Liver (tissue), 8 donors: ENCODE measurements at regions not wholly inside any gene's neighbourhood (a gene's known extent, or its start where the extent isn't known, plus 50 kb on each side); places are given as distances from the start of the nearest gene placed in this dataset.

ENCODE experiments used
- DNase-seq: peaks from one replicate; pipeline ENCODE4 v3.0.0-alpha.2; 2017; ENCODE audit warnings: low spot score
- H3K27ac ChIP-seq, 2 donors: one replicate each; pipeline ENCODE4 v1.7.0; 2013; ENCODE audit warnings: inconsistent platforms in 2 of 2, low read length in 2 of 2, control low read depth in 1 of 2, low read depth in 1 of 2, mild to moderate bottlenecking in 1 of 2
- H3K27me3 ChIP-seq, 4 donors: one replicate each; pipeline versions ENCODE4 v1.6.1 to v1.7.0; 2013; ENCODE audit warnings: low read length in 3 of 4, inconsistent platforms in 1 of 4, mild to moderate bottlenecking in 1 of 4, moderate library complexity in 1 of 4; ENCODE audit not compliant: control insufficient read depth in 4 of 4, insufficient read depth in 4 of 4
- H3K36me3 ChIP-seq, 4 donors: one replicate each; pipeline versions ENCODE4 v1.6.1 to v1.7.0; 2013; ENCODE audit warnings: low read length in 3 of 4, mild to moderate bottlenecking in 3 of 4, low read depth in 1 of 4, moderate library complexity in 1 of 4; ENCODE audit not compliant: control insufficient read depth in 4 of 4, insufficient read depth in 3 of 4
- H3K4me1 ChIP-seq, 4 donors: one replicate each; pipeline versions ENCODE4 v1.6.1 to v1.7.0; 2013; ENCODE audit warnings: low read length in 3 of 4, mild to moderate bottlenecking in 3 of 4, moderate library complexity in 1 of 4; ENCODE audit not compliant: control insufficient read depth in 4 of 4, insufficient read depth in 4 of 4
- H3K4me3 ChIP-seq, 3 donors: one replicate each; pipeline versions ENCODE4 v1.6.1 to v1.7.0; 2013; ENCODE audit warnings: low read length in 3 of 3, control low read depth in 1 of 3, low read depth in 1 of 3, mild to moderate bottlenecking in 1 of 3
- H3K9ac ChIP-seq, 2 donors: one replicate each; pipeline ENCODE4 v1.7.0; 2013; ENCODE audit warnings: low read length in 2 of 2, mild to moderate bottlenecking in 2 of 2, moderate library complexity in 2 of 2, control low read depth in 1 of 2, low read depth in 1 of 2
- H3K9me3 ChIP-seq, 4 donors: one replicate each; pipeline versions ENCODE4 v1.6.1 to v1.7.0; 2013; ENCODE audit warnings: low read length in 3 of 4; ENCODE audit not compliant: control insufficient read depth in 4 of 4
- EGR1 ChIP-seq, 2 donors: IDR thresholded peaks; 2 replicates each; pipeline ENCODE4 v1.6.1; 2016 to 2018; ENCODE audit warnings: antibody characterized with exemption in 2 of 2, low read depth in 2 of 2
- FOXA1 ChIP-seq: IDR thresholded peaks from 2 replicates; pipeline ENCODE4 v1.6.1; 2016; ENCODE audit warnings: antibody characterized with exemption
- FOXA2 ChIP-seq: IDR thresholded peaks from 2 replicates; pipeline ENCODE4 v1.6.1; 2016; ENCODE audit warnings: antibody characterized with exemption
- GABPA ChIP-seq, 2 donors: IDR thresholded peaks in 1 of 2; conservative IDR thresholded peaks in 1 of 2; 2 replicates each; pipeline ENCODE4 v1.6.1; 2016; ENCODE audit warnings: antibody characterized with exemption in 2 of 2, mild to moderate bottlenecking in 1 of 2, moderate library complexity in 1 of 2
- HNF4G ChIP-seq: IDR thresholded peaks from 2 replicates; pipeline ENCODE4 v1.6.1; 2016; ENCODE audit warnings: antibody characterized with exemption
- JUND ChIP-seq, 2 donors: IDR thresholded peaks; 2 replicates each; pipeline ENCODE4 v1.6.1; 2016; ENCODE audit warnings: antibody characterized with exemption in 2 of 2
- NR2F2 ChIP-seq: IDR thresholded peaks from 2 replicates; pipeline ENCODE4 v1.6.1; 2016; ENCODE audit warnings: antibody characterized with exemption
- RAD21 ChIP-seq, 2 donors: IDR thresholded peaks; 2 replicates each; pipeline ENCODE4 v1.6.1; 2016; ENCODE audit warnings: antibody characterized with exemption in 2 of 2, mild to moderate bottlenecking in 2 of 2
- RXRA ChIP-seq, 2 donors: IDR thresholded peaks; 2 replicates each; pipeline ENCODE4 v1.6.1; 2017 to 2018; ENCODE audit warnings: antibody characterized with exemption in 2 of 2, mild to moderate bottlenecking in 1 of 2
- SP1 ChIP-seq: IDR thresholded peaks from 2 replicates; pipeline ENCODE4 v1.6.1; 2018; ENCODE audit warnings: antibody characterized with exemption, mild to moderate bottlenecking
- TAF1 ChIP-seq: conservative IDR thresholded peaks from 2 replicates; pipeline ENCODE4 v1.6.1; 2016; ENCODE audit warnings: antibody characterized with exemption, mild to moderate bottlenecking
- YY1 ChIP-seq: IDR thresholded peaks from 2 replicates; pipeline ENCODE4 v1.6.1; 2016; ENCODE audit warnings: antibody characterized with exemption, mild to moderate bottlenecking
- WGBS: extraction: QIAGEN DNeasy Blood & Tissue Kit; methylation state at CpG from one replicate; pipeline ENCODE4 v1.1.7; 2013; 5-methylcytosine and 5-hydroxymethylcytosine counted together
- TF ChIP-seq, protein P1 (sequence below): fragments of 150-350 bp; IDR thresholded peaks from 2 replicates; pipeline ENCODE4 v1.5.1; 2017; ENCODE audit warnings: improper control_type of control experiment, low read depth, low read length; ENCODE audit not compliant: missing input control
- TF ChIP-seq, protein P2 (sequence below): IDR thresholded peaks from 2 replicates; pipeline ENCODE4 v1.6.1; 2016; ENCODE audit warnings: antibody characterized with exemption
- TF ChIP-seq, protein P3 (sequence below): IDR thresholded peaks from 2 replicates; pipeline ENCODE4 v1.6.1; 2016; ENCODE audit warnings: antibody characterized with exemption, mild to moderate bottlenecking
- TF ChIP-seq, protein P4 (sequence below): IDR thresholded peaks from 2 replicates; pipeline ENCODE4 v1.6.1; 2016; ENCODE audit warnings: antibody characterized with exemption
- TF ChIP-seq, protein P5 (sequence below): IDR thresholded peaks from 2 replicates; pipeline ENCODE4 v1.6.1; 2016; ENCODE audit warnings: antibody characterized with exemption
- donor health status: healthy.
- donor health status: healthy.
- donor health status: healthy.
- donor health status: healthy.
- donor health status: healthy.

DNA sequence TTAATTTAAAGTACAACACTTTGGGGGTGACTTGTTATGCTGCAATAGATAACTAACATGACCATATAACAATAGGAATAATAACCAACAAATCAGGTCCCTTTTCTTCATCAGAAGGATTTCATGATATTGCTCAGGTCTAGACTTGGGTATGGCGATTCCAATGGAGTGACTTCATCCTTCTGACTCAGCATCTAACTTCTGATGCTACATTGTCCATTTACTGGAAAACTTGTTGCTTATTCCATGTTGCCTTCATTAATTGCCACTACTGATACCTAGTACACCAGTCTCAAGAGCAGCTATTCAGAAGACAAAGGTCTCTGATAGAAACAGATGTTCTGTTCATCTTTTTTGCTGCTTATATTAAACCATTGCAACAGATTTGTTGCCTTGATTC, 324.3 kb downstream of the TGFB2 start:
- Histone ChIP-seq H3K9ac (no peak overlapping the region), H3K4me1 (no peaks in the 10 kb centered on the region), H3K27ac (no peak overlapping the region), H3K4me3 (no peak overlapping the region), H3K9me3 (no peaks in the 10 kb centered on the region), H3K27me3 (no peaks in the 10 kb centered on the region), H3K36me3 (no peaks in the 10 kb centered on the region)
- DNase-seq, result no peak
- TF ChIP-seq, protein P1, sequence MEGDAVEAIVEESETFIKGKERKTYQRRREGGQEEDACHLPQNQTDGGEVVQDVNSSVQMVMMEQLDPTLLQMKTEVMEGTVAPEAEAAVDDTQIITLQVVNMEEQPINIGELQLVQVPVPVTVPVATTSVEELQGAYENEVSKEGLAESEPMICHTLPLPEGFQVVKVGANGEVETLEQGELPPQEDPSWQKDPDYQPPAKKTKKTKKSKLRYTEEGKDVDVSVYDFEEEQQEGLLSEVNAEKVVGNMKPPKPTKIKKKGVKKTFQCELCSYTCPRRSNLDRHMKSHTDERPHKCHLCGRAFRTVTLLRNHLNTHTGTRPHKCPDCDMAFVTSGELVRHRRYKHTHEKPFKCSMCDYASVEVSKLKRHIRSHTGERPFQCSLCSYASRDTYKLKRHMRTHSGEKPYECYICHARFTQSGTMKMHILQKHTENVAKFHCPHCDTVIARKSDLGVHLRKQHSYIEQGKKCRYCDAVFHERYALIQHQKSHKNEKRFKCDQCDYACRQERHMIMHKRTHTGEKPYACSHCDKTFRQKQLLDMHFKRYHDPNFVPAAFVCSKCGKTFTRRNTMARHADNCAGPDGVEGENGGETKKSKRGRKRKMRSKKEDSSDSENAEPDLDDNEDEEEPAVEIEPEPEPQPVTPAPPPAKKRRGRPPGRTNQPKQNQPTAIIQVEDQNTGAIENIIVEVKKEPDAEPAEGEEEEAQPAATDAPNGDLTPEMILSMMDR, result no peak
- TF ChIP-seq GABPA (IDR thresholded peaks at IDR 0.05 in 1 of 2, conservative IDR thresholded peaks at IDR 0.05 in 1 of 2), result no peak
- no peak for TF ChIP-seq FOXA1
- TF ChIP-seq EGR1 (IDR thresholded peaks at IDR 0.05; ENCODE audit: low read depth in 2 of 2), result no peak
- no peak for TF ChIP-seq YY1
- no peak for TF ChIP-seq SP1
- no peak for TF ChIP-seq RXRA (IDR thresholded peaks at IDR 0.05)
- TF ChIP-seq, protein P2, sequence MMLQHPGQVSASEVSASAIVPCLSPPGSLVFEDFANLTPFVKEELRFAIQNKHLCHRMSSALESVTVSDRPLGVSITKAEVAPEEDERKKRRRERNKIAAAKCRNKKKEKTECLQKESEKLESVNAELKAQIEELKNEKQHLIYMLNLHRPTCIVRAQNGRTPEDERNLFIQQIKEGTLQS, result no peak
- WGBS, result 98% methylated on average over 1 of the region's 1 CpG

DNA sequence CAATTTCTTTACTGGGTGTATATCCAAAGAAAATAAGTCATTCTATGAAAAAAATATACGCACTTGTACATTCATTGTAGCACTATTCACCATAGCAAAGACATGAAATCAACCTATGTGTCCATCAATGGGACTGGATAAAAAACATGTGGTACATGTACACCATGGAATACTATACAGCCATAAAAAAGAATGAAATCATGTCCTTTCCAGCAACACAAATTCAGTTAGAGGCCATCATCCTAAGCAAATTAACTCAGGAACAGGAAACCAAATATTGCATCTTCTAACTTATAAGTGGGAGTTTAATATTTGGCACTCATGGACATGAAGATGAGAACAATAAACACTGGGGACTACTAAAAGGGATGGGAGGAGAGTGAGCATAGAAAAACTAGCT, 325.7 kb downstream of the TGFB2 start:
- TF ChIP-seq, protein P3, sequence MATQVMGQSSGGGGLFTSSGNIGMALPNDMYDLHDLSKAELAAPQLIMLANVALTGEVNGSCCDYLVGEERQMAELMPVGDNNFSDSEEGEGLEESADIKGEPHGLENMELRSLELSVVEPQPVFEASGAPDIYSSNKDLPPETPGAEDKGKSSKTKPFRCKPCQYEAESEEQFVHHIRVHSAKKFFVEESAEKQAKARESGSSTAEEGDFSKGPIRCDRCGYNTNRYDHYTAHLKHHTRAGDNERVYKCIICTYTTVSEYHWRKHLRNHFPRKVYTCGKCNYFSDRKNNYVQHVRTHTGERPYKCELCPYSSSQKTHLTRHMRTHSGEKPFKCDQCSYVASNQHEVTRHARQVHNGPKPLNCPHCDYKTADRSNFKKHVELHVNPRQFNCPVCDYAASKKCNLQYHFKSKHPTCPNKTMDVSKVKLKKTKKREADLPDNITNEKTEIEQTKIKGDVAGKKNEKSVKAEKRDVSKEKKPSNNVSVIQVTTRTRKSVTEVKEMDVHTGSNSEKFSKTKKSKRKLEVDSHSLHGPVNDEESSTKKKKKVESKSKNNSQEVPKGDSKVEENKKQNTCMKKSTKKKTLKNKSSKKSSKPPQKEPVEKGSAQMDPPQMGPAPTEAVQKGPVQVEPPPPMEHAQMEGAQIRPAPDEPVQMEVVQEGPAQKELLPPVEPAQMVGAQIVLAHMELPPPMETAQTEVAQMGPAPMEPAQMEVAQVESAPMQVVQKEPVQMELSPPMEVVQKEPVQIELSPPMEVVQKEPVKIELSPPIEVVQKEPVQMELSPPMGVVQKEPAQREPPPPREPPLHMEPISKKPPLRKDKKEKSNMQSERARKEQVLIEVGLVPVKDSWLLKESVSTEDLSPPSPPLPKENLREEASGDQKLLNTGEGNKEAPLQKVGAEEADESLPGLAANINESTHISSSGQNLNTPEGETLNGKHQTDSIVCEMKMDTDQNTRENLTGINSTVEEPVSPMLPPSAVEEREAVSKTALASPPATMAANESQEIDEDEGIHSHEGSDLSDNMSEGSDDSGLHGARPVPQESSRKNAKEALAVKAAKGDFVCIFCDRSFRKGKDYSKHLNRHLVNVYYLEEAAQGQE, result no peak
- TF ChIP-seq SP1 (no peak), FOXA1 (no peak), JUND (IDR thresholded peaks at IDR 0.05) (no peak), YY1 (no peak), RXRA (IDR thresholded peaks at IDR 0.05) (no peak), RAD21 (IDR thresholded peaks at IDR 0.05) (no peak), HNF4G (no peak), TAF1 (no peak), FOXA2 (no peak), NR2F2 (no peak), EGR1 (IDR thresholded peaks at IDR 0.05; ENCODE audit: low read depth in 2 of 2) (no peak)
- TF ChIP-seq, protein P4, sequence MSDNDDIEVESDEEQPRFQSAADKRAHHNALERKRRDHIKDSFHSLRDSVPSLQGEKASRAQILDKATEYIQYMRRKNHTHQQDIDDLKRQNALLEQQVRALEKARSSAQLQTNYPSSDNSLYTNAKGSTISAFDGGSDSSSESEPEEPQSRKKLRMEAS, result no peak
- TF ChIP-seq, protein P5, sequence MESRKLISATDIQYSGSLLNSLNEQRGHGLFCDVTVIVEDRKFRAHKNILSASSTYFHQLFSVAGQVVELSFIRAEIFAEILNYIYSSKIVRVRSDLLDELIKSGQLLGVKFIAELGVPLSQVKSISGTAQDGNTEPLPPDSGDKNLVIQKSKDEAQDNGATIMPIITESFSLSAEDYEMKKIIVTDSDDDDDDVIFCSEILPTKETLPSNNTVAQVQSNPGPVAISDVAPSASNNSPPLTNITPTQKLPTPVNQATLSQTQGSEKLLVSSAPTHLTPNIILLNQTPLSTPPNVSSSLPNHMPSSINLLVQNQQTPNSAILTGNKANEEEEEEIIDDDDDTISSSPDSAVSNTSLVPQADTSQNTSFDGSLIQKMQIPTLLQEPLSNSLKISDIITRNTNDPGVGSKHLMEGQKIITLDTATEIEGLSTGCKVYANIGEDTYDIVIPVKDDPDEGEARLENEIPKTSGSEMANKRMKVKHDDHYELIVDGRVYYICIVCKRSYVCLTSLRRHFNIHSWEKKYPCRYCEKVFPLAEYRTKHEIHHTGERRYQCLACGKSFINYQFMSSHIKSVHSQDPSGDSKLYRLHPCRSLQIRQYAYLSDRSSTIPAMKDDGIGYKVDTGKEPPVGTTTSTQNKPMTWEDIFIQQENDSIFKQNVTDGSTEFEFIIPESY, result no peak
- TF ChIP-seq, protein P1, result no peak
- 94% methylated on average over 1 of the region's 1 CpG for WGBS
- Histone ChIP-seq H3K27ac (no peak overlapping the region), H3K9me3 (no peaks in the 10 kb centered on the region), H3K36me3 (no peaks in the 10 kb centered on the region), H3K4me1 (no peaks in the 10 kb centered on the region), H3K9ac (no peak overlapping the region), H3K4me3 (no peak overlapping the region), H3K27me3 (no peaks in the 10 kb centered on the region)
- DNase-seq, result no peak
